GM12878 (cell line): ENCODE measurements at regions not wholly inside any gene's neighbourhood (a gene's known extent, or its start where the extent isn't known, plus 50 kb on each side); places are given as distances from the start of the nearest gene placed in this dataset.

Experiments
- ATAC-seq: fragments of 200-7000 bp; cut with Tn5 transposase; 3 replicates; pipeline ENCODE4 v1.9.1; 2020; ENCODE audit warnings: mild to moderate bottlenecking, moderate library complexity
- BruUV-seq: library from RNA; stranded (reverse); fragments of 400-500 nt; replicated peaks from 2 replicates; lab custom pipeline; 2021; lab: Mats Ljungman, UMichigan
- CTCF ChIA-PET: fragments of 300-600 bp; sonication (Branson Sonifier 250); formaldehyde crosslinking; extraction: SDS; loops from one replicate; lab custom pipeline; 2021; ENCODE audit warnings: inconsistent platforms; lab: Yijun Ruan, JAX
- POLR2A ChIA-PET: fragments of 350-600 bp; formaldehyde crosslinking; extraction: SDS; loops from one replicate; lab custom pipeline; 2021; ENCODE audit warnings: inconsistent platforms; lab: Charles Lee
- RAD21 ChIA-PET: fragments of 300-600 bp; sonication (Branson Sonifier 250); formaldehyde crosslinking; loops from one replicate; lab custom pipeline; 2023; ENCODE audit warnings: antibody characterized with exemption; ENCODE audit not compliant: unreplicated experiment; lab: Charles Lee
- SMC1A ChIA-PET: fragments of 300-600 bp; sonication (Branson Sonifier 250); formaldehyde crosslinking; loops from one replicate; lab custom pipeline; 2023; ENCODE audit not compliant: unreplicated experiment, uncharacterized antibody; lab: Charles Lee
- DNase-seq: peaks from one replicate; pipeline ENCODE4 v3.0.0-alpha.2; 2011; ENCODE audit warnings: low read depth, low spot score
- FAIRE-seq: peaks from 3 replicates; lab custom pipeline; 2011; peaks lifted over from hg19 to GRCh38; lab: Jason Lieb, UNC
- H2AFZ ChIP-seq: 2 replicates; pipeline ENCODE4 v1.6.0; 2011; ENCODE audit warnings: low read depth, low read length, control low read depth; ENCODE audit not compliant: control insufficient read depth
- H3K27ac ChIP-seq: 2 replicates; pipeline ENCODE4 v1.5.1; 2011; ENCODE audit warnings: control low read depth; ENCODE audit not compliant: control insufficient read depth, insufficient read depth
- H3K27me3 ChIP-seq, 2 experiments: replicated peaks in 1 of 2; 2 replicates each; pipeline versions ENCODE4 v1.6.0 to v1.6.1; 2011; ENCODE audit warnings: low read length in 1 of 2; ENCODE audit not compliant: control insufficient read depth in 2 of 2, insufficient read depth in 2 of 2
- H3K36me3 ChIP-seq, 2 experiments: 2 replicates each; pipeline ENCODE4 v1.5.1; 2011; ENCODE audit warnings: low read length in 1 of 2; ENCODE audit not compliant: control insufficient read depth in 2 of 2, insufficient read depth in 2 of 2
- H3K4me1 ChIP-seq: 2 replicates; pipeline ENCODE4 v1.6.1; 2011; ENCODE audit warnings: mild to moderate bottlenecking, low read length, moderate library complexity, mixed read lengths; ENCODE audit not compliant: control insufficient read depth, insufficient read depth
- H3K4me2 ChIP-seq: 2 replicates; pipeline ENCODE4 v1.6.0; 2011; ENCODE audit warnings: control low read depth; ENCODE audit not compliant: control insufficient read depth, insufficient read depth
- H3K4me3 ChIP-seq: fragments of 200-600 bp; sonication (generic); 2 replicates; pipeline ENCODE4 v1.5.1; 2016
- H3K79me2 ChIP-seq: 2 replicates; pipeline ENCODE4 v1.6.0; 2011; ENCODE audit warnings: low read length; ENCODE audit not compliant: control insufficient read depth, insufficient read depth
- H3K9ac ChIP-seq: 2 replicates; pipeline ENCODE4 v1.8.0; 2011; ENCODE audit warnings: low read length, control low read depth, mixed read lengths; ENCODE audit not compliant: control insufficient read depth, insufficient read depth
- H3K9me3 ChIP-seq: replicated peaks from 3 replicates; pipeline ENCODE4 v1.5.1; 2011; ENCODE audit warnings: mild to moderate bottlenecking, low read length; ENCODE audit not compliant: control insufficient read depth, insufficient read depth
- H4K20me1 ChIP-seq: 2 replicates; pipeline ENCODE4 v1.6.0; 2011; ENCODE audit not compliant: control insufficient read depth, insufficient read depth
- FOXK2 ChIP-seq: fragments of 450-650 bp; IDR thresholded peaks from 2 replicates; pipeline ENCODE4 v1.6.1; 2017; ENCODE audit warnings: mild to moderate bottlenecking, moderate library complexity
- FOXM1 ChIP-seq: IDR thresholded peaks from 2 replicates; pipeline ENCODE4 v1.6.1; 2012; ENCODE audit warnings: low read depth, mild to moderate bottlenecking, inconsistent platforms, low read length, moderate library complexity
- HDAC2 ChIP-seq: fragments of 200-600 bp; sonication (generic); IDR thresholded peaks from 2 replicates; pipeline ENCODE4 v1.6.1; 2017
- NBN ChIP-seq: fragments of 450-650 bp; IDR thresholded peaks from 2 replicates; pipeline ENCODE4 v1.6.1; 2016
- NFIC ChIP-seq: IDR thresholded peaks from 2 replicates; pipeline ENCODE4 v1.6.1; 2012; ENCODE audit warnings: low read depth, mild to moderate bottlenecking, inconsistent platforms, low read length, moderate library complexity
- TBL1XR1 ChIP-seq: IDR thresholded peaks from 2 replicates; pipeline ENCODE4 v1.6.1; 2012; ENCODE audit warnings: low read depth, low read length, improper control_type of control experiment
- ZNF217 ChIP-seq: fragments of 450-650 bp; IDR thresholded peaks from 2 replicates; pipeline ENCODE4 v1.6.1; 2017; ENCODE audit warnings: antibody characterized with exemption, mild to moderate bottlenecking
- WGBS: methylation state at CpG from one replicate; pipeline ENCODE4 v1.1.6; 2016; ENCODE audit warnings: low lambda C conversion rate; ENCODE audit not compliant: insufficient replicate concordance, insufficient coverage; ENCODE audit errors: missing lambda C conversion rate; 5-methylcytosine and 5-hydroxymethylcytosine counted together
- in situ Hi-C: fragments of 300-500 bp; cut with MboI; formaldehyde crosslinking; loops from 9 replicates; pipeline ENCODE4 v1.14.3; 2018; ENCODE audit warnings: mixed read lengths
- intact Hi-C: fragments of 100-400 bp; cut with micrococcal nuclease; formaldehyde crosslinking; loops from one replicate; pipeline ENCODE4 v1.14.2; 2022; ENCODE audit not compliant: unreplicated experiment
- TF ChIP-seq, protein P1 (sequence below): fragments of 450-650 bp; formaldehyde crosslinking; IDR thresholded peaks from 2 replicates; pipeline ENCODE4 v1.4.0; 2022; ENCODE audit warnings: mild to moderate bottlenecking, moderate library complexity
- TF ChIP-seq, protein P2 (sequence below): fragments of 150-350 bp; IDR thresholded peaks from 2 replicates; pipeline ENCODE4 v1.6.1; 2016; ENCODE audit warnings: low read depth, low read length
- TF ChIP-seq, protein P3 (sequence below): fragments of 450-650 bp; IDR thresholded peaks from 2 replicates; pipeline ENCODE4 v1.6.1; 2017; ENCODE audit warnings: borderline replicate concordance
- TF ChIP-seq, protein P4 (sequence below), 3 experiments: IDR thresholded peaks in 2 of 3; conservative IDR thresholded peaks in 1 of 3; 2 replicates each; pipeline ENCODE4 v1.5.1; 2011; ENCODE audit warnings: low read depth in 3 of 3, low read length in 3 of 3, mild to moderate bottlenecking in 3 of 3, control low read depth in 2 of 3, moderate library complexity in 2 of 3, inconsistent platforms in 1 of 3, mixed read lengths in 1 of 3; ENCODE audit not compliant: control insufficient read depth in 2 of 3, insufficient read depth in 1 of 3; ENCODE audit errors: extremely low read depth in 1 of 3

DNA sequence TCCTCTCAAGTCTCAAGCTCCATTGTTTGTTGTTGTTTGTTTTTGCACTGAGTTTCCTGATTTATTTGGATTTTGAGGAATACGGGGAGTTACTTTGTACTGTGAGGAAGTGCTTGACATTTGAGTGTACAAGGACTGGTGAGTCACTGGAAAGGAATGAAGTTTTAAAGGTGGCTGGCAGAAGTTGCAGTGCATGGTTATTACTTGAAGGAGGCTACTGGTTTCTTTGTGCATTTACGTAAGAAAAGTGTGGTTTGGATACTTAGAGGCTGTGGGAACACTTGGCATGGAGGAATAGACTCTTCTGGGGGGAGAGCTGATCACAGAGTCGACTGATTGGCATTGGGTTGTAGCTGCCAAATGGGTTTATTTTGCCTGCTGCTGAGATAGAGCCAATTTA lies 919.0 kb downstream of the TAF11L14 start:
- POLR2A ChIA-PET: no interaction called here
- no peak overlapping the region for H3K4me2 ChIP-seq
- intact Hi-C loops: no loop called here

More for the DNA sequence above, 919.0 kb downstream of the TAF11L14 start:
- ChIA-PET CTCF (no interaction called here), RAD21 (no interaction called here), SMC1A (interaction anchor here (0.5 kb wide), 1 partner anchor 676 kb away, joined by 4 read pairs; no protein-coding TSS in a partner anchor)
- FAIRE-seq (no peak), ATAC-seq (no peak), DNase-seq (no peak)
- 2% methylated on average over 3 of the region's 3 CpGs for WGBS
- Histone ChIP-seq H2AFZ (no peak overlapping the region), H3K27me3 (no peaks in the 10 kb centered on the region), H3K9ac (no peak overlapping the region), H4K20me1 (no peaks in the 10 kb centered on the region), H3K79me2 (no peaks in the 10 kb centered on the region), H3K4me3 (no peak overlapping the region), H3K27ac (no peak overlapping the region), H3K9me3 (no peaks in the 10 kb centered on the region), H3K36me3 (no peaks in the 10 kb centered on the region), H3K4me1 (no peaks in the 10 kb centered on the region)
- in situ Hi-C loops: no loop called here
- no peak for TF ChIP-seq FOXM1
- TF ChIP-seq, protein P1, sequence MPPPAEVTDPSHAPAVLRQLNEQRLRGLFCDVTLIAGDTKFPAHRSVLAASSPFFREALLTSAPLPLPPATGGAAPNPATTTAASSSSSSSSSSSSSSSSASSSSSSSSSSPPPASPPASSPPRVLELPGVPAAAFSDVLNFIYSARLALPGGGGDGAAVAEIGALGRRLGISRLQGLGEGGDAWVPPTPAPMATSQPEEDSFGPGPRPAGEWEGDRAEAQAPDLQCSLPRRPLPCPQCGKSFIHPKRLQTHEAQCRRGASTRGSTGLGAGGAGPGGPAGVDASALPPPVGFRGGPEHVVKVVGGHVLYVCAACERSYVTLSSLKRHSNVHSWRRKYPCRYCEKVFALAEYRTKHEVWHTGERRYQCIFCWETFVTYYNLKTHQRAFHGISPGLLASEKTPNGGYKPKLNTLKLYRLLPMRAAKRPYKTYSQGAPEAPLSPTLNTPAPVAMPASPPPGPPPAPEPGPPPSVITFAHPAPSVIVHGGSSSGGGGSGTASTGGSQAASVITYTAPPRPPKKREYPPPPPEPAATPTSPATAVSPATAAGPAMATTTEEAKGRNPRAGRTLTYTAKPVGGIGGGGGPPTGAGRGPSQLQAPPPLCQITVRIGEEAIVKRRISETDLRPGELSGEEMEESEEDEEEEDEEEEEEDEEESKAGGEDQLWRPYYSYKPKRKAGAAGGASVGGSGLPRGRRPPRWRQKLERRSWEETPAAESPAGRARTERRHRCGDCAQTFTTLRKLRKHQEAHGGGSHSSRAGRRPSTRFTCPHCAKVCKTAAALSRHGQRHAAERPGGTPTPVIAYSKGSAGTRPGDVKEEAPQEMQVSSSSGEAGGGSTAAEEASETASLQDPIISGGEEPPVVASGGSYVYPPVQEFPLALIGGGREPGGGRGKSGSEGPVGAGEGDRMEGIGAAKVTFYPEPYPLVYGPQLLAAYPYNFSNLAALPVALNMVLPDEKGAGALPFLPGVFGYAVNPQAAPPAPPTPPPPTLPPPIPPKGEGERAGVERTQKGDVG (CRISPR knock-in tag): no peak
- TF ChIP-seq, protein P2, sequence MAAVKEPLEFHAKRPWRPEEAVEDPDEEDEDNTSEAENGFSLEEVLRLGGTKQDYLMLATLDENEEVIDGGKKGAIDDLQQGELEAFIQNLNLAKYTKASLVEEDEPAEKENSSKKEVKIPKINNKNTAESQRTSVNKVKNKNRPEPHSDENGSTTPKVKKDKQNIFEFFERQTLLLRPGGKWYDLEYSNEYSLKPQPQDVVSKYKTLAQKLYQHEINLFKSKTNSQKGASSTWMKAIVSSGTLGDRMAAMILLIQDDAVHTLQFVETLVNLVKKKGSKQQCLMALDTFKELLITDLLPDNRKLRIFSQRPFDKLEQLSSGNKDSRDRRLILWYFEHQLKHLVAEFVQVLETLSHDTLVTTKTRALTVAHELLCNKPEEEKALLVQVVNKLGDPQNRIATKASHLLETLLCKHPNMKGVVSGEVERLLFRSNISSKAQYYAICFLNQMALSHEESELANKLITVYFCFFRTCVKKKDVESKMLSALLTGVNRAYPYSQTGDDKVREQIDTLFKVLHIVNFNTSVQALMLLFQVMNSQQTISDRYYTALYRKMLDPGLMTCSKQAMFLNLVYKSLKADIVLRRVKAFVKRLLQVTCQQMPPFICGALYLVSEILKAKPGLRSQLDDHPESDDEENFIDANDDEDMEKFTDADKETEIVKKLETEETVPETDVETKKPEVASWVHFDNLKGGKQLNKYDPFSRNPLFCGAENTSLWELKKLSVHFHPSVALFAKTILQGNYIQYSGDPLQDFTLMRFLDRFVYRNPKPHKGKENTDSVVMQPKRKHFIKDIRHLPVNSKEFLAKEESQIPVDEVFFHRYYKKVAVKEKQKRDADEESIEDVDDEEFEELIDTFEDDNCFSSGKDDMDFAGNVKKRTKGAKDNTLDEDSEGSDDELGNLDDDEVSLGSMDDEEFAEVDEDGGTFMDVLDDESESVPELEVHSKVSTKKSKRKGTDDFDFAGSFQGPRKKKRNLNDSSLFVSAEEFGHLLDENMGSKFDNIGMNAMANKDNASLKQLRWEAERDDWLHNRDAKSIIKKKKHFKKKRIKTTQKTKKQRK: no peak
- TF ChIP-seq FOXK2: no peak
- TF ChIP-seq, protein P3, sequence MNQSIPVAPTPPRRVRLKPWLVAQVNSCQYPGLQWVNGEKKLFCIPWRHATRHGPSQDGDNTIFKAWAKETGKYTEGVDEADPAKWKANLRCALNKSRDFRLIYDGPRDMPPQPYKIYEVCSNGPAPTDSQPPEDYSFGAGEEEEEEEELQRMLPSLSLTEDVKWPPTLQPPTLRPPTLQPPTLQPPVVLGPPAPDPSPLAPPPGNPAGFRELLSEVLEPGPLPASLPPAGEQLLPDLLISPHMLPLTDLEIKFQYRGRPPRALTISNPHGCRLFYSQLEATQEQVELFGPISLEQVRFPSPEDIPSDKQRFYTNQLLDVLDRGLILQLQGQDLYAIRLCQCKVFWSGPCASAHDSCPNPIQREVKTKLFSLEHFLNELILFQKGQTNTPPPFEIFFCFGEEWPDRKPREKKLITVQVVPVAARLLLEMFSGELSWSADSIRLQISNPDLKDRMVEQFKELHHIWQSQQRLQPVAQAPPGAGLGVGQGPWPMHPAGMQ: no peak
- TF ChIP-seq NBN: no peak
- no peak for TF ChIP-seq NFIC
- no peak for TF ChIP-seq HDAC2
- TF ChIP-seq TBL1XR1: no peak
- no peak for TF ChIP-seq ZNF217
- TF ChIP-seq, protein P4, sequence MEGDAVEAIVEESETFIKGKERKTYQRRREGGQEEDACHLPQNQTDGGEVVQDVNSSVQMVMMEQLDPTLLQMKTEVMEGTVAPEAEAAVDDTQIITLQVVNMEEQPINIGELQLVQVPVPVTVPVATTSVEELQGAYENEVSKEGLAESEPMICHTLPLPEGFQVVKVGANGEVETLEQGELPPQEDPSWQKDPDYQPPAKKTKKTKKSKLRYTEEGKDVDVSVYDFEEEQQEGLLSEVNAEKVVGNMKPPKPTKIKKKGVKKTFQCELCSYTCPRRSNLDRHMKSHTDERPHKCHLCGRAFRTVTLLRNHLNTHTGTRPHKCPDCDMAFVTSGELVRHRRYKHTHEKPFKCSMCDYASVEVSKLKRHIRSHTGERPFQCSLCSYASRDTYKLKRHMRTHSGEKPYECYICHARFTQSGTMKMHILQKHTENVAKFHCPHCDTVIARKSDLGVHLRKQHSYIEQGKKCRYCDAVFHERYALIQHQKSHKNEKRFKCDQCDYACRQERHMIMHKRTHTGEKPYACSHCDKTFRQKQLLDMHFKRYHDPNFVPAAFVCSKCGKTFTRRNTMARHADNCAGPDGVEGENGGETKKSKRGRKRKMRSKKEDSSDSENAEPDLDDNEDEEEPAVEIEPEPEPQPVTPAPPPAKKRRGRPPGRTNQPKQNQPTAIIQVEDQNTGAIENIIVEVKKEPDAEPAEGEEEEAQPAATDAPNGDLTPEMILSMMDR (IDR thresholded peaks at IDR 0.05 in 2 of 3, conservative IDR thresholded peaks at IDR 0.05 in 1 of 3; ENCODE audit: control insufficient read depth in 2 of 3, extremely low read depth in 1 of 3, insufficient read depth in 1 of 3, low read depth in 3 of 3, low read length in 3 of 3): no peak
- no TSS peak for BruUV-seq
